SK-MEL-5 (cell line): ENCODE measurements at regions not wholly inside any gene's neighbourhood (a gene's known extent, or its start where the extent isn't known, plus 50 kb on each side); places are given as distances from the start of the nearest gene placed in this dataset.
A peak's percentile ranks its signal among the peaks of the same experiment; 100 is the strongest.

ENCODE experiments used
- DNase-seq: peaks from one replicate; pipeline ENCODE4 v3.0.0-alpha.2; 2016; ENCODE audit warnings: low read depth, low spot score
- in situ Hi-C: cut with HindIII; loops from 2 replicates; pipeline ENCODE4 v1.10.0; 2016; ENCODE audit warnings: low sequenced_read_pairs, high pct_unique_total_duplicates, low pct_unique_long_range_greater_than_20kb

DNA sequence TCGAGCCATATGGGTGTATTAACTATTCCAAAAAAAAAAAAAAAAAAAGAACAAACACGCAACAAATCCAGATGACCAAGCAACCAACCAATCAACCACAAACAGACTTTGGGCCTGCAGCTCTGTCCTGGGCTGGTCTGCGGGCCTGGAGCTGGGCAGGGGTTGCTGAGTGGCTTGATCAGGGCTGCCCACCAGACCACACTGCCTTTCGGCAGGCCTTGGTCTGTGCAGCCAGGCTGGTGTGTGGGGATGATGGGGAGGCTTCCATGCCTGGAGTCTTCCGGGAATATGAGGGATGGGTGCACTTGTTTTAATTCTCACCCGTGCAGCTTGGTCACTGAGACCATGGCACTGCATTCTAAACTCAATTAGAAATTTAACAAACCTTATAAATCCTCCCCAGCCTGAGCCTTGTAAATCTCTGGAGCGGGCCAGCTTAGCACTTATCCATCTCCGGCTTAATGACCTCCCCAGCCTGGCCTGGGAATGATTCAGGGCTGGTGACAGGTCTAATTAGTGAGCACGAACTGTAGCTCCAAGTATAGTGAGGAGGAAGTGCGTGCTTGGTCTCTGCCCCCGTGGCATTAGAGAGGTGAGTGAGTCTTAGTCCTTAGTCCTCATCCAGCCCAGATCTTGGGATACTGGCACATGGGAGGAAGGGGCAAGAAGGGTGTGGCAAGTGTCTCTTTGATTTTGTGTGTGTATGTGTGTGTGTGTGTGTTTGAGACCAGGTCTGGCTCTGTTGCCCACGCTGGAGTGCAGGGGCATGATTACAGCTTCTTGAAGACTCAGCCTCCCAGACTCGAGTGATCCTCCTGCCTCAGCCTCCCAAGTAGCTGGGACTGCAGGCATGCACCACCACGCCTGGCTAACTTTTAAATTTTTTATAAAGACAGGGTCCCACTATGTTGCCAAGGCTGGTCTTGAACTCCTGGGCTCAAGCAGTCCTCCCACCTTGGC, 74.6 kb upstream of the CSF3R start:
- DNase-seq: no peak
- in situ Hi-C loops: no loop called here

DNA sequence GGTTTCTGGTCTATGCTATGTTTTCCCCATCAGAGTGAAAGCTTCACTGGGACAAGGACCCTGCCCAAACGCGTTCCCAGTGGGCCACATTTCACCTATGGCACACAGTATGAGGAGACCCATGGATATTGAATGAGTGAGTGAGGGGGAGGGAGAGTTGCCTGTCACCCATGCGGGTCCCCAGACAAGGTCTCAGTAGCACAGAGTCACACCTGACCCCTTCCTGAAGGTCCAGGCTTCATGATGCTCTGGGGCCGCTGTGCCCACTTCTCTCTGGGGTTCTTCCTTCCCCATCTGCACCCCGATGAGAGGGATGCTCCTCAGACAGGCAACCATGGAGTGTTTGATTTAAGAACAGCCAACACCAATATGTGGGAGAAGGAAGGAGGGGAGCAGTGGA, 72.3 kb upstream of the CSF3R start:
- no peak for DNase-seq
- in situ Hi-C loops: no loop called here

DNA sequence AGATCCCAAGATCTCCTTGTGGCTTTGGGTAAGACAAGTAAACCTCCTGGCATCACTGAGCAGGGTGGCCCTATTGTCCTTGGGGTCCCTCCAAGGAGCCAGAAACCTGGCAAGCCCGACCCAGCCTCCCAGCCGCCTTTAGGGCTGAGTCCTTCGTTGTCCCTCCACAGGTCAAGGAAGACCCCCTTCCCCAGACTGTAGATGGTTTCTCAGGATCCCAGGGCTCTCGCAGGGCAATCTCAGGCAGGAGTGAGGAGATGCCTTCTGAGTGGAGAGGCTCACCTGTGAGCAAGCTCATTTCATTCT, 71.6 kb upstream of the CSF3R start:
- in situ Hi-C loops: no loop called here
- no peak for DNase-seq

DNA sequence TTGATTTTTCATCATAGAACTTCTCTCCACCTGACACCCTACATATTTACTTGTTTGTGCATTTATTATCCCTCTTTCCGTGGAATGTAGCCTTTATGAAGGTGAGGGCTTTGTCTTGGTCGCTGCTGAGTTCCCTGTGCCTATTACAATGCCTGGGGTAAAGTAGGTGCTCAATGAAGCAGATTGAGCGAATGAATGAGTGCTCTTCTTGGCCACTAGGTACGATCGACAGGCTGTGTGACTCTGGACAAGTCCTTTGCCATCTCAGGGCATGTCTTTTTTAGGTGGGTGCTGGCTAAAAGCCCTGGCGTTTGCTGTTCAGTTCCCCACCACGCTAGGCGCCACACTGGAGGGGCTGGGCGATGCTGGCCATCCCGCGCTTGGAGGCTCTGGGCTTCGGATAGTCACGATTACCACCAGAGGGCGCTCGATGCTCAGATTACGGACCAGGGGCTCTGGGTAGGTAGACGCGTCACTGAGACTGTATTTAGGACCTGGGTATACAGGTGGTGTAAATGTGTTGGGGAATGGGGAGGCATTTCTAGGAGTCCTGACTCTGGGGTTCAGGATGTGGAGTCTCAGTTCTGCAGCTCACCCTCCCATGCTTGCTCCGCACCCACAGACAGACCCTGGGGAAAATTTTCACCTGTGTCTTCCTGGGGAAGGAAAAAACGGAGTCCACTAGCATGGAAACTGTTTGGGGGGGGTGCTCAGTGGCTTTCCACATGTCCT, 71.0 kb upstream of the CSF3R start:
- in situ Hi-C loops: no loop called here
- peak; percentile 80 for DNase-seq

DNA sequence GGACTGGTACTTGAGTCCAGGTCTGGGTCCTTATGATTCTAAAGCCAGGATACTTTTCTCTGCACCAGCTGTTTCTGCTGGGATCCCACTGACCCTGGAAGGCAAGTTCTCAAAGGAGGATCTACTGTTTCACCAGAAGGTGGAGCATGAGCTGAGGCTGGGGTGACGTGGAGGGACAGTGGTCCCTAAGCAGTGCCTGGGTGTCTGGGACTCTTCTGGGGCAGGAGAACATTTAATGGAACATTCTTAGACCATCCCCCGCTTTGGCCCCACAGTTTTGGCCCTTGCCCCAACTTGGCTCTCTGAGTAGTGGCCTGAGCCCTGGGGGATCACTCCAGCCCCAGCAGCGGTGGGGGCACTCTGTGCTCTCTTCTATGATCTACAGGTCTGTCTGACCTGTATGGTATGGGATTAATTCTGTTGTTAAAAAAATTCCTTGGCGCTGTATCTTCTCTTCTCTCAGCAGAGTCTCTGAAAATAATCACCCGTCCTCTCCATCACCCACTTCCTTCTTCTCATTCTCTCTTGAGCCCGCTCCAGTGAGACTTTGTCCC, 60.3 kb upstream of the CSF3R start:
- in situ Hi-C loops: no loop called here
- peak; percentile 26 for DNase-seq

DNA sequence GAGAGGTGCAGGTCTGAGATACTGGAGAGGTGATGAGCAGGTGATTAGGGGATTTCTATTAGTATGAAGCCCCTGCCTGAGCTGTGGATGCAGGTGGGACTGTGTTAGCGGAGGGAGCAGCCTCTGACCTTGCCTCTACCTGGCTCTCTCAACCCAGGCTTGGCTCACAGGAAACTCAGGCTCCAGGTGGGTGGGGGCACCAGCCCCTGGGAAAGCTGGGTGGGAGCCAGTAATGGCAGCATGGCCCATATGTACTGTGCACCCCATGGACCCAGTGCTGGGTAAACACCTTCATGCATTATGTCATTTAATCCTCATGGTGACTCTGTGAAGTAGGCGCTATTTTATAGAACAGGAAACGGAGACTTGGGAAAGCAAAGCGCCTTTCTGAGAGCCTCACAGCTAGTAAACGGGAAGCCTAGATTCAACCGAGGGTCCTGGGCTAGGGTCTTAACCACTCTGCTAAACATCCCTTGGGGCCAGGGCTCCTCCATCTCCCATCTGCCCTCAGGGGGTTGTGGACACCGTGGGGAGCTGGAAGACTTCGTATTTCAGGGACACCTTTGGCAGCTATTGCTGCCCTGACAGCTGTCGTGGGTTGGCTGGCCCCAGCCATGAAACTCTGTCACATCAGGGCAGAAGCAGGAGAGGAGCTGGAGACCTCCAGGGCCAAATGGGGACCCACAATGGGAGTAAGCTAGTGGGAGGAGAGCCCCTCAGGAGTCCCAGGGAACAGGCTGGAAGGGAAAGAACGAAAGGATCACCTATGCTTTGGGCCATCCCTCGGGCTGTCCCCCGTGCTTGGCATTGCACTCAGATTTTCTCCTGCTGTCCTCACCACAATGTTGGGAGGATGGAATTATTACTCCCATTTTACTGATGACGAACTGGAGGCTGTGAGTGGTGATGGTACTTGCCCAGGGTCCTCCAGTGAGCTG, 59.6 kb upstream of the CSF3R start:
- DNase-seq: no peak
- in situ Hi-C loops: no loop called here

DNA sequence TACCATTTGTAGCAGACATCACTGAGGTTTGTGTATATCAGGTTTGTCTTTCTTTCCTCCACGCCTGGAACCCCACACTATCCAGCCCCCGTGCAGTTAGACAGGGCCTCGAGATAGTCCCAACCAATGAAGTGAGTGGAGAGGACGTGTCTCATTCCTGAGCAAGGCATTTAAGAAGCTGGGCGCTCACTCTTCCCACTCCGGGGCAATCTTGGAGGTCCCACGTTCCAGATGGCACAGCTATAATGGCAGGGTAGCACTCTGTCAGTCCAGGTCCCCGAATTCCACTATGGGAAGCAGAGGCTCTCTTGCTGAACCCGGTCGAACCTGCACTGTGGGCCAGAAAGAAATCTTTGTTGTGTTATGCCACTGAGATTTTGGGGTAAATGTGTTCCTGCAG, 57.3 kb upstream of the CSF3R start:
- in situ Hi-C loops: no loop called here
- no peak for DNase-seq

DNA sequence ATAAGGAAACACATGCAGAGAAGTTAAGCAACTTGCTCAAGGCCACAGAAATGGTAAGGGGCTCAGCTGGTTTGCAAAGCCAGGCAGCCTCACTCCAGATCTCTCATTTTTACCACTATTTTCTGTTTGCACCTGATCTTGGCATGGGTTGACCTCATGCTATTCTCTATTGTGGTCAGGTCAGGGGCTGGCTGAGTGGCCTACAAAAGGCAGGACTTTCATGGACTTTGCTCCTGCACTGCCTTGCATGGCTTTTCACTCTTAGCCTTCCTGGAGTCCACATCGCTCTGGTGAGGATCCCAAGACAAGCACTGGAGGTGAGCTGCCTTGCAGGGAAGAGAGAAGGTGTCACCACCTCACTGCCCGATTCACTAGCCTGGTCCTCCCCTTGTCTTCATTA, 56.8 kb upstream of the CSF3R start:
- DNase-seq: no peak
- in situ Hi-C loops: no loop called here

DNA sequence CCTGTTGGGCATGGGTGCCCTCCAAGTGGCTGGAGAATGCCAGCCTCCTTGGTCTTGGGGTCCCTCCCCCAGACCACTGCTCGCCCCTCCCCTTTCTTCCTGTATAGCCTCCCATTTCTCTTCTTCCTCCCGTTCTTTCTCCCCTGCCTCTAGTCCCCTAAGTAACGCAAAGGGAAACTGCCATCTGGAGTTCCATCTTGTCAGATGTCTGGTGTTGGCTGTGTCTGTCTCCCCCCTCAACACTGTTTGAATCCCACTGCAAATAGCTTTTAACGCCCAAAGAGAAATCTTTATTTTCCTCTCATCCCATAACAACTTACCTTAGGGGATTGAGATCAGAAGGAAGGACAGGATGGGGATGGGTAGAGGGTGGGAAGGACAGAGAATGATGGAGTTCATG, 55.3 kb upstream of the CSF3R start:
- no peak for DNase-seq
- in situ Hi-C loops: no loop called here

DNA sequence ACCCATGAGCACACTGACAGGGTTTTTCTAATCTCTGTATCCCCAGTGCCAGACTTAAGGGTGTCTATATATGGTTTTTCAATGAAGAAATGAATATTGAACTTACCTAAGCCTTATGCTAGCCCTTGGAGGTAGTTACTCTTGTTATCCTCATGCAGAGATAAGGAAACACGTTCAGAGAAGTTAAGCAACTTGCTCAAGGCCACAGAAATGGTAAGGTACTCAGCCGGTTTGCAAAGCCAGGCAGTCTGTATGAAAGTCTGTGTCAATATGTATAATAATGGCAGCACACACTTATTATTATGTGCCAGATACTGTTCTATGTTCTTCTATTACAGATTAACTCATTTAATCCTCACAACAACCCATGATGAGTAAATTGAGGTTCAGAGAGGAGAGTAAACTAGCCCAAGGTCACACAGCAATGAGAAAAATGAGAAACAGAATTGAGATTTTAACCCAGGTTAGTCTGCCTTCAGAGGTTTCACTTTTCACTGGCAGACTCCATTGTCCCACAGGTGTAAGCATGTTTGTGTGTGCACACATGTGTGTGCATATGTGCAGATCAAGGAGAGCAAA, 54.6 kb upstream of the CSF3R start:
- in situ Hi-C loops: no loop called here
- DNase-seq: no peak

DNA sequence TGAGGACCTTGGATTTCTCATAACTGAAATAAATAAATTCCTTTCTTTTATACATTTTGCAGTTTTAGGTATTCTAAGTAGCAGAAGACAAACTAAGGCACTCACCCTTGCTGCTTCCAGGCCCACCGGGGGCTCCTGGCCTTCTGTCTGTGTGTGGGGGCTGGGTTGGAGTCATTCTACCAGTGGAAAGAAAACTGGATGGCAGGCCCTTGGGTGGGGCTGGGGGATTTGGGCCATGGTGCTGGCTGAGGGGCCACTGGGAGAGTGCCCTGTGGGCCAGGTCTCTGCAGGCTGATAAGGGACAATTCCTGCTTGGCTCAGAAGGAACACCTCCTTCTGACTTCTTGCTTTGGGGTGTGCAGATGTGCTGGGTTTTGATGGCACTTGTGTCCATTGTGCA, 54.0 kb upstream of the CSF3R start:
- DNase-seq: no peak
- in situ Hi-C loops: no loop called here

DNA sequence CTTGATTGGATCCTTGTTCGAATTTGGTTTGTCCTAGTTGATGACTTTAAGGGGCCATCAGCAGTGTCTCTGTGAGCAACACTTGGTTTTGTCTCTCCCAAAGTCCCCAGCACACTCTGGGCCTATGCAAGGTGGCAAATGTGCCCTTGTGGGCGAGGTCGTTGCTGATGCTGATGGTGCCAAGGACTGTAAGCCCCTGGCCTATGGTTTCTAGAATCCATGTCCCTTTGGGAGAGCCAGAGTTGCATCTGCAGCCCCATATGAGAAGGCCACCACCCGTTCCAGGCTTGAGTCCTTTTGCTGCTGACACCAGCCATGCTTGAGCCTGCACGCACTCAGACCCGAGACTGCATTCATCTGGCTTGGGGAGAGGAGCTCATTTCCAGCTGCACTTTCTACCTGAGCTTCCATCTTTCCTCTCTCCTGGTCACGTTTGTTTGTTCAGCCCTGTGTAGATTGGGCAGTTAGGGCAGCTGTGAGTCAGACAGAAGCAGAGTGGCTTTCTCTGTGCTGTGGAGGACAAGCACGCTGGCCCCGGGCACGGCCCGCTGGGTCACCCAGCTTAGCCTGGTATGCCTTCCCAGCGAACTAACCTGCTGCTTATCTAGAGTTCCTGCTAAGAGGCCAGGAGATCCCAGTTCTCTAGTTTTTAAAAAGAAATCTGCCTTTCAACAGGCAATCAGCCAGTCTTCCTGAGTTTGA, 52.1 kb upstream of the CSF3R start:
- DNase-seq: no peak
- in situ Hi-C loops: no loop called here

DNA sequence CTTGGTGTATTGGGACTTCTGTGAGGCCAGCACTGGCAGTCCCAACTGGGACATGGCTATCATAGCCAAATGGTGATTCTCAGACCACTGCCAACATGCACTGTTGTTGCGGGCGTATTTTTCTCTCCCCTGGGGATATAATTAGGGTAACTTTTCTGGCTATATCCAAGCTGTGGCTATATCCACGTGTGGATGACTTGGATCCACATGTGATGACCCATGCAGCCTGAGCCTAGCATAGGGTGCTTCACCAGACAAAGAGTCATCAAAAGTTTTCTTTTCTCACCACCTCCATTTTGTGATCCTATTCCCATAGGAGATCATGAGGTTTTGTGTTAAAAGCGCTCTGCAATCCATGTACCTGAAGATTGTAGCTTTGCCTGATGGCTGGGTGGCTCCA, 51.2 kb upstream of the CSF3R start:
- no peak for DNase-seq
- in situ Hi-C loops: no loop called here

DNA sequence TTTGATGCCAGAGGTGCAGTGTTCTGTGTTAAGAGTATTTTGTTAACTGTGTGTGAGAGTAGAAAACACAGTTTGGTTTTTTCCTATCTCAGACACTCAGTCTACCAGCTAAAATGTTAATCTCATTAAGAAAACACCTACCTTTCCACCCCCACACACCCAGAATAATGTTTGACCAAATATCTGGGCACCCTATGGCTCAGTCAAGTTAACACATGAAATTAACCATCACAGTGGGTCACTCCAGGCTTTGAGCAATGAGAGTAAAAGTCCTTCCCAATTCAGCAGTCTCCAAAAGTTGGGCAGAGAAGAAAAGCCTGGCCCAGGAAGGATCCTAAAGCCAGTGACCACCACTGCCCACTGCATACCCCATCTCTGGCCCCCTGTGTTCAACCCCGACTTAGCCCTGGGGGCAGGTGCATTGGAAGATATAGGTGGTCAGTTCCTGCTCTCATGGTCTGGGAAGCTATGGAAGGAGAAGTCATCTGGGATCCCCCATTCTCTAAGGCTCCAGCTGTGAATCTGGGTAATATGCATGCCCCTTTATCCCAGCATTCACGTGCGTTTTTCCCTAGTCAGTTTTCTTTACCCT, 50.2 kb upstream of the CSF3R start:
- in situ Hi-C loops: no loop called here
- DNase-seq: no peak
